Body of pancreas (tissue), 4 donors: ENCODE measurements at regions not wholly inside any gene's neighbourhood (a gene's known extent, or its start where the extent isn't known, plus 50 kb on each side); places are given as distances from the start of the nearest gene placed in this dataset.

Experiments
- ATAC-seq: fragments of 150-250 bp; one replicate; pipeline ENCODE4 v1.9.1; 2016
- DNase-seq, 4 donors: peaks; one replicate each; pipeline ENCODE4 v3.0.0-alpha.2; 2019
- H3K27ac ChIP-seq, 4 donors: fragments of 200-600 bp; sonication (generic); 1 replicate in 3 of 4; 2 replicates in 1 of 4; pipeline versions ENCODE4 v1.5.1 to v1.6.1; 2016 to 2019; ENCODE audit warnings: mild to moderate bottlenecking in 1 of 4, mixed read lengths in 1 of 4, moderate library complexity in 1 of 4
- H3K27me3 ChIP-seq, 2 donors: fragments of 200-600 bp; sonication (generic); one replicate each; pipeline ENCODE4 v1.6.0; 2016; ENCODE audit warnings: mild to moderate bottlenecking in 1 of 2
- H3K36me3 ChIP-seq, 2 donors: fragments of 200-600 bp; sonication (generic); replicated peaks in 1 of 2; 2 replicates each; pipeline ENCODE4 v1.5.1; 2016; ENCODE audit warnings: low read depth in 2 of 2; ENCODE audit not compliant: insufficient read depth in 1 of 2
- H3K4me1 ChIP-seq: fragments of 200-600 bp; sonication (generic); one replicate; pipeline ENCODE4 v1.6.0; 2016
- H3K4me3 ChIP-seq, 2 donors: fragments of 200-600 bp; sonication (generic); 1 replicate in 1 of 2; 2 replicates in 1 of 2; pipeline ENCODE4 v1.5.1; 2016 to 2019
- H3K9me3 ChIP-seq, 3 donors: fragments of 200-600 bp; sonication (generic); 1 replicate in 2 of 3; 2 replicates in 1 of 3; pipeline ENCODE4 v1.5.1; 2016
- POLR2A ChIP-seq, 3 donors: fragments of 450-650 bp; IDR thresholded peaks; one replicate each; pipeline ENCODE4 v1.6.1; 2016; ENCODE audit warnings: antibody characterized with exemption in 3 of 3, mild to moderate bottlenecking in 2 of 3
- WGBS, 2 donors: methylation state at CpG; one replicate each; pipeline ENCODE4 v1.1.5; 2017; 5-methylcytosine and 5-hydroxymethylcytosine counted together
- intact Hi-C: fragments of 100-400 bp; cut with DNase I; formaldehyde crosslinking; loops from one replicate; pipeline ENCODE4 v1.15.1; 2023
- TF ChIP-seq, protein P1 (sequence below), 7 experiments: fragments of 450-650 bp in 4 of 7; fragments of 200-600 bp in 3 of 7; sonication (generic) in 3 of 7; IDR thresholded peaks; one replicate each; pipeline ENCODE4 v1.5.1; 2016 to 2019; ENCODE audit warnings: antibody characterized with exemption in 7 of 7

DNA sequence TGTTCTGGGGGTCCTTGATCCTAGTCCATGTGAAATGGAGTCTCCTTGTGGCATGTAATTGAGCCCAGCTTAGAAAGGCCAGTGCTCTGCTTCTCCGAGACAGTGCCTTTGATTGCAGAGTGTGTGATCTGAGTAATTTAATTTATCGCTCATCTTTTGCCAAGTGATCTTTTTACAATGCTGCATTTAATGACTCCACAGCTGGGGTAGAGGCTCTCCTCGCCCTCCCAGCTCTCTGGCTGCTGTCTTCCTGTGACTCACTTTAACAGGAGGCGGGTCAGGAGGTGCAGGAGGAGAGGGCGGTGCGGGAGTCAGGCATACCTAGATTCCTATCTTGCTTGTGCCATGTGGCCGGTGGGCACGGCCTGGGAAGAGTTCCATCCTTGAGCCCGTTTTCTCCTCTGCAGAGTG, 113.4 kb upstream of the FOXF1 start:
- Histone ChIP-seq H3K27me3 (peaks cover 0 to 5% of the 10 kb centered on the region in 2 donors), H3K27ac (no peak overlapping the region), H3K4me3 (no peak overlapping the region), H3K4me1 (no peaks in the 10 kb centered on the region), H3K36me3 (no peaks in the 10 kb centered on the region), H3K9me3 (no peaks in the 10 kb centered on the region)
- intact Hi-C loops: no loop called here
- ATAC-seq (no peak), DNase-seq (no peak)
- WGBS, 2 donors: 63% methylated on average over 9 of the region's 9 CpGs
- TF ChIP-seq POLR2A (IDR thresholded peaks at IDR 0.05): no peak
- TF ChIP-seq, protein P1, sequence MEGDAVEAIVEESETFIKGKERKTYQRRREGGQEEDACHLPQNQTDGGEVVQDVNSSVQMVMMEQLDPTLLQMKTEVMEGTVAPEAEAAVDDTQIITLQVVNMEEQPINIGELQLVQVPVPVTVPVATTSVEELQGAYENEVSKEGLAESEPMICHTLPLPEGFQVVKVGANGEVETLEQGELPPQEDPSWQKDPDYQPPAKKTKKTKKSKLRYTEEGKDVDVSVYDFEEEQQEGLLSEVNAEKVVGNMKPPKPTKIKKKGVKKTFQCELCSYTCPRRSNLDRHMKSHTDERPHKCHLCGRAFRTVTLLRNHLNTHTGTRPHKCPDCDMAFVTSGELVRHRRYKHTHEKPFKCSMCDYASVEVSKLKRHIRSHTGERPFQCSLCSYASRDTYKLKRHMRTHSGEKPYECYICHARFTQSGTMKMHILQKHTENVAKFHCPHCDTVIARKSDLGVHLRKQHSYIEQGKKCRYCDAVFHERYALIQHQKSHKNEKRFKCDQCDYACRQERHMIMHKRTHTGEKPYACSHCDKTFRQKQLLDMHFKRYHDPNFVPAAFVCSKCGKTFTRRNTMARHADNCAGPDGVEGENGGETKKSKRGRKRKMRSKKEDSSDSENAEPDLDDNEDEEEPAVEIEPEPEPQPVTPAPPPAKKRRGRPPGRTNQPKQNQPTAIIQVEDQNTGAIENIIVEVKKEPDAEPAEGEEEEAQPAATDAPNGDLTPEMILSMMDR (IDR thresholded peaks at IDR 0.05): no peak

DNA sequence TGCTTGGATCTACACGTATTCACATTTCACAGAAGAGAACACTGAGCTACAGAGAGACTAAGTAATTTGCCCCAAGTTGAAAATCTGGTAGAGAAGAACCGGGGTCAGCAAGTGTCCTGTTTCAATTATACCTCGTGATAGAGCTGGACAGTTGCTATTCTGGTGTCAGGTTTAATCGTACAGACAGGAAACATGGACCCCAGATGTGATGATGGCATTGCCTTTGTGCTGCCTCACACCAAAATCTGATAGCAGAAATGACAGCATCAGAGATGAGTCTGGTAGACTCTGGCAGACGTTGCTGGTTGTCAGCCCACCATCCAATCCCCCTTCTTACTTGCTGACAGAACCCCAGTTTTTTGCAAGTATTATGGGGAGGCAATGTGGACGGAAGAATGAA, 112.1 kb upstream of the FOXF1 start:
- TF ChIP-seq POLR2A (IDR thresholded peaks at IDR 0.05): no peak
- TF ChIP-seq, protein P1 (IDR thresholded peaks at IDR 0.05): no peak
- H3K4me1 ChIP-seq: no peaks in the 10 kb centered on the region
- ATAC-seq (no peak), DNase-seq (no peak)
- intact Hi-C loops: no loop called here
- H3K9me3 ChIP-seq: no peaks in the 10 kb centered on the region
- H3K27me3 ChIP-seq: peaks cover 0 to 2% of the 10 kb centered on the region in 2 donors
- 46 to 48% methylated on average over 6 of the region's 6 CpGs for WGBS, 2 donors
- no peak overlapping the region for H3K27ac ChIP-seq
- no peak overlapping the region for H3K4me3 ChIP-seq
- H3K36me3 ChIP-seq: no peaks in the 10 kb centered on the region

DNA sequence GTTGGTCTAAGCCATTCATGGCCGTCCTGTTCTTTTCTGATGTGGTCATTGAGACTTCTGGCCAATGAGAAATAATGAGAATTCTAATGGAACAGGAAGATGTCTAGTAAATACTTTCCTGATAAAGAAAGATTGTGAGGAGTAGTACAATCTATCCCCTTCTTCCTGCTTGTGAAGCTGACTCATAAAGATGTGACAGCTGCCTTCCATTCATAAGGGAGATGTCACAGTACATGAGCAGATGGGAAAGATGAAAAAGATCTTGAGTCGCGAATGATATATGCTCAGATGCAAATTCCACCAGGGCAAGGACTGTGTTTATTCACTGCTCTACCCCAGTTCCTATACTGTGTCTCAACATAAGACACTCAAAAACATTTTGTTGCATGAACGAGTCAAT, 111.7 kb upstream of the FOXF1 start:
- intact Hi-C loops: no loop called here

DNA sequence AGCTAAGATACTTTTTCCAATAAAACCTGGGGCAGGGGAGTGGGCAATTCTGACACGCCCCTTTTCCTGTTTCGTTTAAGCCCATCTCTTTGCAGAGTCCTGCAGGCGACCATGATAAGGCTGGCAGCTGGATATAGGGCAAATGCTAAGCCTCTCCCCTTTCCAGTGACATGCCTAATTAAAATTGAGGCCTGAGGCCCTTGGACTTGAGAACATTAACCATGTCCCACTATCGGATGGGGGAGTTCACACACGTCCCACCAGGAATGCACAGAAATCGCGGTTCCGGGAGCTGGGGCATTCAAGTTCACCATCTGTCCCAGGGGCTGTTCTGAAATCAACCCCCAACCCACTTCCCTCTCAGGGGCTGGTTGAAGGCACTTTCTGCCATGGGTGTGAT, 109.2 kb upstream of the FOXF1 start:
- no peak for TF ChIP-seq POLR2A (IDR thresholded peaks at IDR 0.05)
- TF ChIP-seq, protein P1 (IDR thresholded peaks at IDR 0.05): no peak
- 56 to 59% methylated on average over 8 of the region's 8 CpGs for WGBS, 2 donors
- H3K36me3 ChIP-seq: no peaks in the 10 kb centered on the region
- DNase-seq (no peak), ATAC-seq (no peak)
- peaks cover 0 to 4% of the 10 kb centered on the region in 2 donors for H3K27me3 ChIP-seq
- H3K4me1 ChIP-seq: no peaks in the 10 kb centered on the region
- no peak overlapping the region for H3K27ac ChIP-seq
- intact Hi-C loops: no loop called here
- H3K4me3 ChIP-seq: no peak overlapping the region
- no peaks in the 10 kb centered on the region for H3K9me3 ChIP-seq

More for the DNA sequence above, 111.7 kb upstream of the FOXF1 start:
- Histone ChIP-seq H3K4me1 (no peaks in the 10 kb centered on the region), H3K9me3 (no peaks in the 10 kb centered on the region), H3K27ac (no peak overlapping the region), H3K27me3 (peaks cover 0 to 4% of the 10 kb centered on the region in 2 donors), H3K4me3 (no peak overlapping the region), H3K36me3 (no peaks in the 10 kb centered on the region)
- DNase-seq (no peak), ATAC-seq (no peak)
- WGBS, 2 donors: 62 to 64% methylated on average over 4 of the region's 4 CpGs
- TF ChIP-seq, protein P1 (IDR thresholded peaks at IDR 0.05): no peak
- TF ChIP-seq POLR2A (IDR thresholded peaks at IDR 0.05): no peak

DNA sequence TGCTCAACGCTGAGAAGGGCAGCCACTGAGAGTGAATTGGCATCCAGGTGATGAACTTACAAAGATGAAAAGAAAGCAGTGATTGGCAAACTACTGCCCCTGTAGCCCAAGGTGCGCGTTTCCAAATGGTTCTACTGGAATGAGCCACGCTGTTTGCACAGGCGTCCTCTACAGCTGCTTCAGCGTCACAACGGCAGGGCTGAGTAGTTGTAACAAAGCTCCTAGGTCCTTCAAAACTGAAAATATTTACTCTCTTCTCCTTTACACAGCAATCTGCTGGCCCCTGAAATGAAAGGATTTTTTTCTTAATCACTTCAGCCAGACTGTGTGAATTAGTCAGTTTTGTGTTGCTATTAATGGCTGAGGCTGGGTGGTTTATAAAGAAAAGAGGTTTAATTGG, 107.2 kb upstream of the FOXF1 start:
- Histone ChIP-seq H3K27me3 (peaks cover 0 to 4% of the 10 kb centered on the region in 2 donors), H3K36me3 (no peaks in the 10 kb centered on the region), H3K9me3 (no peaks in the 10 kb centered on the region), H3K27ac (no peak overlapping the region), H3K4me1 (no peaks in the 10 kb centered on the region), H3K4me3 (no peak overlapping the region)
- 59 to 67% methylated on average over 7 of the region's 7 CpGs for WGBS, 2 donors
- ATAC-seq (no peak), DNase-seq (no peak)
- intact Hi-C loops: no loop called here
- TF ChIP-seq, protein P1 (IDR thresholded peaks at IDR 0.05): no peak
- TF ChIP-seq POLR2A (IDR thresholded peaks at IDR 0.05): no peak
